Prostate gland (tissue), 2 donors: ENCODE measurements at regions not wholly inside any gene's neighbourhood (a gene's known extent, or its start where the extent isn't known, plus 50 kb on each side); places are given as distances from the start of the nearest gene placed in this dataset.

Experiments used
- CTCF ChIP-seq, 4 experiments: fragments of 200-600 bp in 2 of 4; fragments of 450-650 bp in 2 of 4; sonication (generic) in 2 of 4; IDR thresholded peaks; 1 replicate in 3 of 4; 2 replicates in 1 of 4; pipeline ENCODE4 v1.5.1; 2016 to 2019; ENCODE audit warnings: antibody characterized with exemption in 4 of 4, mild to moderate bottlenecking in 2 of 4, moderate library complexity in 2 of 4
- POLR2A ChIP-seq: fragments of 450-650 bp; IDR thresholded peaks from one replicate; pipeline ENCODE4 v1.6.1; 2016; ENCODE audit warnings: antibody characterized with exemption, mild to moderate bottlenecking
- POLR2AphosphoS5 ChIP-seq: sonication (generic); formaldehyde crosslinking; IDR thresholded peaks from one replicate; pipeline ENCODE4 v1.6.1; 2017; ENCODE audit warnings: antibody characterized with exemption

GRCh38 chr2:51633073-51633472 lies 601.1 kb upstream of the NRXN1 start:
- TF ChIP-seq POLR2A, result no peak
- no peak for TF ChIP-seq CTCF (IDR thresholded peaks at IDR 0.05)
- no peak for TF ChIP-seq POLR2AphosphoS5
